ENCODE measurements at regions not wholly inside any gene's neighbourhood (a gene's known extent, or its start where the extent isn't known, plus 50 kb on each side); places are given as distances from the start of the nearest gene placed in this dataset.

- Histone ChIP-seq H3K27me3 (ENCODE audit: insufficient read depth, low read length) (no peaks in the 10 kb centered on the region), H2AK5ac (ENCODE audit: insufficient read length, low read length) (no peak overlapping the region), H3K18ac (ENCODE audit: insufficient read length, low read depth, low read length) (no peak overlapping the region), H3K27ac (ENCODE audit: insufficient read length, low read depth, low read length) (no peak overlapping the region), H2BK20ac (ENCODE audit: low read depth, low read length, poor library complexity, severe bottlenecking) (no peak overlapping the region), H4K20me1 (ENCODE audit: control insufficient read depth, insufficient read depth, insufficient read length) (no peaks in the 10 kb centered on the region), H2BK5ac (ENCODE audit: insufficient read length, low read length) (no peak overlapping the region), H3K9ac (ENCODE audit: extremely low read depth, insufficient read length, low read length) (no peak overlapping the region), H2BK12ac (ENCODE audit: insufficient read length, low read depth, low read length) (no peak overlapping the region), H2BK15ac (ENCODE audit: low read depth, low read length) (no peak overlapping the region), H3T11ph (ENCODE audit: low read length) (no peak overlapping the region), H3K4me2 (ENCODE audit: insufficient read depth, insufficient read length, low read length) (no peak overlapping the region), H3K14ac (ENCODE audit: insufficient read depth, low read length) (no peak overlapping the region), H3K56ac (ENCODE audit: insufficient read length, low read depth, low read length) (no peak overlapping the region), H3K4me1 (ENCODE audit: insufficient read depth, low read length) (no peaks in the 10 kb centered on the region), H4K5ac (ENCODE audit: insufficient read length, low read depth, low read length) (no peak overlapping the region), H3K79me1 (ENCODE audit: insufficient read depth, low read depth, low read length, poor library complexity, severe bottlenecking) (no peaks in the 10 kb centered on the region), H3K79me2 (ENCODE audit: insufficient read depth, low read length) (no peaks in the 10 kb centered on the region), H4K91ac (ENCODE audit: insufficient read length, low read depth, low read length) (no peak overlapping the region), H4K8ac (replicated peaks; ENCODE audit: insufficient read length, low read depth, low read length) (no peak overlapping the region), H2BK120ac (ENCODE audit: low read depth, low read length, poor library complexity, severe bottlenecking) (no peak overlapping the region), H3K23me2 (ENCODE audit: insufficient read length, low read depth, low read length, poor library complexity, severe bottlenecking) (no peaks in the 10 kb centered on the region), H3K9me3 (ENCODE audit: control insufficient read depth, low read depth, low read length) (no peaks in the 10 kb centered on the region), H3K23ac (ENCODE audit: insufficient read length, low read depth, low read length) (no peak overlapping the region), H3K4ac (ENCODE audit: low read depth, low read length) (no peak overlapping the region), H2AFZ (ENCODE audit: low read length) (no peak overlapping the region)
- TF ChIP-seq, protein P1, sequence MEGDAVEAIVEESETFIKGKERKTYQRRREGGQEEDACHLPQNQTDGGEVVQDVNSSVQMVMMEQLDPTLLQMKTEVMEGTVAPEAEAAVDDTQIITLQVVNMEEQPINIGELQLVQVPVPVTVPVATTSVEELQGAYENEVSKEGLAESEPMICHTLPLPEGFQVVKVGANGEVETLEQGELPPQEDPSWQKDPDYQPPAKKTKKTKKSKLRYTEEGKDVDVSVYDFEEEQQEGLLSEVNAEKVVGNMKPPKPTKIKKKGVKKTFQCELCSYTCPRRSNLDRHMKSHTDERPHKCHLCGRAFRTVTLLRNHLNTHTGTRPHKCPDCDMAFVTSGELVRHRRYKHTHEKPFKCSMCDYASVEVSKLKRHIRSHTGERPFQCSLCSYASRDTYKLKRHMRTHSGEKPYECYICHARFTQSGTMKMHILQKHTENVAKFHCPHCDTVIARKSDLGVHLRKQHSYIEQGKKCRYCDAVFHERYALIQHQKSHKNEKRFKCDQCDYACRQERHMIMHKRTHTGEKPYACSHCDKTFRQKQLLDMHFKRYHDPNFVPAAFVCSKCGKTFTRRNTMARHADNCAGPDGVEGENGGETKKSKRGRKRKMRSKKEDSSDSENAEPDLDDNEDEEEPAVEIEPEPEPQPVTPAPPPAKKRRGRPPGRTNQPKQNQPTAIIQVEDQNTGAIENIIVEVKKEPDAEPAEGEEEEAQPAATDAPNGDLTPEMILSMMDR (conservative IDR thresholded peaks at IDR 0.05), result no peak
- Mint-ChIP-seq H3K4me1 (peaks cover 2 to 5% of the 10 kb centered on the region in 2 experiments; a peak in 3 of 4 replicates), H3K27ac (no peak overlapping the region; a peak in 1 of 7 replicates), H3K27me3 (ENCODE audit: low read depth) (no peaks in the 10 kb centered on the region; the same call in 1 of the 2 replicates), H3K4me3 (no peak overlapping the region), H3K36me3 (ENCODE audit: insufficient read depth in 1 of 3, low read depth in 3 of 3) (no peaks in the 10 kb centered on the region), H3K9me3 (no peaks in the 10 kb centered on the region)
- no peak for DNase-seq
- no CpG with 5 or more reads among the region's 1 CpG for WGBS (ENCODE audit: extremely low coverage, insufficient read length, low lambda C conversion rate)
Measured at GRCh38 chr3:139119331-139120025, 74.8 kb upstream of the PRR23C start.
